ENCODE measurements at regions not wholly inside any gene's neighbourhood (a gene's known extent, or its start where the extent isn't known, plus 50 kb on each side); places are given as distances from the start of the nearest gene placed in this dataset.

DNA sequence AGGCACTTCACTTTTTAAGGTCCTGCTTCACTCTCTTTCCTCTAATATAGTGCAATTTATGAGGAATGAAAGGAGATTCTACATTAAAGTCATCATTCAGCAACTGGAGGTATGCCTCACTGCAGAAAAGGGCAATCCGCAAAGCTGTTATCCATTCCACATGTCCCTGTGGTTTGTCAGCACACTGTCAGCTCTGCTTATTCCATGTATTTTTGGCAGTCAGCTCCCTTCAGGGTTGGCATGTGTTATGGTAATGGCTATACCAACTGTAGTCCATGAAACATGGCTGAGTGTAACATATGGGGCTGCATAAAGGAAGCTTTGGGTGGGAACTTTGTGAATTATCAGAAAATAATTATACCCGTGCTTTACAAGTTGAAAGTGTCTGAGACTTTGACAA is 154.1 kb downstream of the GALC start:
- H3K27me3 ChIP-seq (ENCODE audit: control insufficient read depth, insufficient read depth, low read length): no peaks in the 10 kb centered on the region
- no peak overlapping the region for H3K27ac ChIP-seq (ENCODE audit: low read depth, low read length)
- POLR2A ChIA-PET: no interaction called here
- no peak for DNase-seq (ENCODE audit: low read depth, low spot score)
- no peak overlapping the region for H3K4me3 ChIP-seq (ENCODE audit: low read depth, low read length)
- peaks cover 4% of the 10 kb centered on the region; the same call in 1 of the 2 replicates for H3K9me3 ChIP-seq (ENCODE audit: control insufficient read depth, insufficient read depth, low read length)
- TF ChIP-seq, protein P1, sequence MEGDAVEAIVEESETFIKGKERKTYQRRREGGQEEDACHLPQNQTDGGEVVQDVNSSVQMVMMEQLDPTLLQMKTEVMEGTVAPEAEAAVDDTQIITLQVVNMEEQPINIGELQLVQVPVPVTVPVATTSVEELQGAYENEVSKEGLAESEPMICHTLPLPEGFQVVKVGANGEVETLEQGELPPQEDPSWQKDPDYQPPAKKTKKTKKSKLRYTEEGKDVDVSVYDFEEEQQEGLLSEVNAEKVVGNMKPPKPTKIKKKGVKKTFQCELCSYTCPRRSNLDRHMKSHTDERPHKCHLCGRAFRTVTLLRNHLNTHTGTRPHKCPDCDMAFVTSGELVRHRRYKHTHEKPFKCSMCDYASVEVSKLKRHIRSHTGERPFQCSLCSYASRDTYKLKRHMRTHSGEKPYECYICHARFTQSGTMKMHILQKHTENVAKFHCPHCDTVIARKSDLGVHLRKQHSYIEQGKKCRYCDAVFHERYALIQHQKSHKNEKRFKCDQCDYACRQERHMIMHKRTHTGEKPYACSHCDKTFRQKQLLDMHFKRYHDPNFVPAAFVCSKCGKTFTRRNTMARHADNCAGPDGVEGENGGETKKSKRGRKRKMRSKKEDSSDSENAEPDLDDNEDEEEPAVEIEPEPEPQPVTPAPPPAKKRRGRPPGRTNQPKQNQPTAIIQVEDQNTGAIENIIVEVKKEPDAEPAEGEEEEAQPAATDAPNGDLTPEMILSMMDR (IDR thresholded peaks at IDR 0.05; ENCODE audit: low read depth, low read length): no peak
- CTCF ChIA-PET: no interaction called here

- Histone ChIP-seq H3K4me3 (ENCODE audit: low read depth, low read length) (no peak overlapping the region), H3K27me3 (ENCODE audit: control insufficient read depth, insufficient read depth, low read length) (no peaks in the 10 kb centered on the region), H3K9me3 (ENCODE audit: control insufficient read depth, insufficient read depth, low read length) (peaks cover 4% of the 10 kb centered on the region; the same call in 1 of the 2 replicates), H3K27ac (ENCODE audit: low read depth, low read length) (no peak overlapping the region)
- TF ChIP-seq, protein P1 (IDR thresholded peaks at IDR 0.05; ENCODE audit: low read depth, low read length): no peak
- CTCF ChIA-PET: no interaction called here
- POLR2A ChIA-PET: no interaction called here
- DNase-seq (ENCODE audit: low read depth, low spot score): no peak
Measured at GRCh38 chr14:87837296-87837695, 155.7 kb downstream of the GALC start.

GRCh38 chr14:87834594-87834993 is 158.4 kb downstream of the GALC start:
- TF ChIP-seq, protein P1 (IDR thresholded peaks at IDR 0.05; ENCODE audit: low read depth, low read length): no peak
- no peak overlapping the region for H3K27ac ChIP-seq (ENCODE audit: low read depth, low read length)
- ChIA-PET POLR2A (no interaction called here), CTCF (no interaction called here)
- peaks cover 4% of the 10 kb centered on the region; the same call in 1 of the 2 replicates for H3K9me3 ChIP-seq (ENCODE audit: control insufficient read depth, insufficient read depth, low read length)
- DNase-seq (ENCODE audit: low read depth, low spot score): no peak
- H3K27me3 ChIP-seq (ENCODE audit: control insufficient read depth, insufficient read depth, low read length): no peaks in the 10 kb centered on the region
- H3K4me3 ChIP-seq (ENCODE audit: low read depth, low read length): no peak overlapping the region

- ChIA-PET POLR2A (no interaction called here), CTCF (no interaction called here)
- Histone ChIP-seq H3K27ac (ENCODE audit: low read depth, low read length) (no peak overlapping the region), H3K27me3 (ENCODE audit: control insufficient read depth, insufficient read depth, low read length) (no peaks in the 10 kb centered on the region), H3K4me3 (ENCODE audit: low read depth, low read length) (no peak overlapping the region), H3K9me3 (ENCODE audit: control insufficient read depth, insufficient read depth, low read length) (no peaks in the 10 kb centered on the region)
- DNase-seq (ENCODE audit: low read depth, low spot score): no peak
- TF ChIP-seq, protein P1 (IDR thresholded peaks at IDR 0.05; ENCODE audit: low read depth, low read length): no peak
Measured at GRCh38 chr14:87833026-87833425, 160.0 kb downstream of the GALC start.

DNA sequence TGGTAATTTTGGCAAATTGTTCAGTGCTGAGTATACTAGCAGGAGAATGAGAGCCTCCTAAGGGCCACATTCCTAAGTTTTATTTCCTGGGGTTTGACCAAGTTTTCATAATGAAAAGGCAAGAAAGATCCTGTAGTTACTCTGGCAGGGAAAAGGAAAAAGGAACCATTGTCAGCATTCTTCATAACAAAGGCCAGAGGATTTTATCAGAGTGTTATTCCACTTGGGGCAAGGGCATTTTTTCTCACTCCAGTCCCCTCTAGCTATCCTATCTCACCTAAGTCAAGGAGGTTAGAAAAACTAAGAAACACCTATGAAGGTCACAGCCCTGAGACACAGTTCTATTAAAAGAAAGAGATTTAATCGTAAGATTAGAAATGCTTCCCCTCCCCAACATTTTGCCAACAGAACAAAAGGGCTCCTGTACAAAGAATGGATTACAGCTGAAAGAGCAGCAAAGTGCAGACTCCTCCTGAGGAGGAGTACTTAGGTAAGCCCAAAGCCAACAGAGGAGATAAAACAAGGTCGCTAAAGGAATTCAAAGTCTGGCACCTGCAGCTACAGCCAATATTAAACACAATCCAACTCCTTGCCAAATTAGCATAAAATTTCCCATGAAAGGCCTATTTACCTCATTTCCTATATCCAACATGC is 162.4 kb downstream of the GALC start:
- POLR2A ChIA-PET: no interaction called here
- TF ChIP-seq, protein P1 (IDR thresholded peaks at IDR 0.05; ENCODE audit: low read depth, low read length): no peak
- no peaks in the 10 kb centered on the region for H3K27me3 ChIP-seq (ENCODE audit: control insufficient read depth, insufficient read depth, low read length)
- H3K4me3 ChIP-seq (ENCODE audit: low read depth, low read length): no peak overlapping the region
- DNase-seq (ENCODE audit: low read depth, low spot score): no peak
- H3K9me3 ChIP-seq (ENCODE audit: control insufficient read depth, insufficient read depth, low read length): no peaks in the 10 kb centered on the region
- H3K27ac ChIP-seq (ENCODE audit: low read depth, low read length): no peak overlapping the region
- CTCF ChIA-PET: no interaction called here

Measured in AG04450 (cell line).